Thymus (tissue), 11 donors: ENCODE measurements at regions not wholly inside any gene's neighbourhood (a gene's known extent, or its start where the extent isn't known, plus 50 kb on each side); places are given as distances from the start of the nearest gene placed in this dataset.

Experiments
- DNase-seq, 9 donors: peaks; one replicate each; pipeline ENCODE4 v3.0.0-alpha.2; 2013; ENCODE audit warnings: low spot score in 9 of 9, low read depth in 6 of 9, missing footprints in 1 of 9
- H3K27ac ChIP-seq, 2 donors: one replicate each; pipeline ENCODE4 v1.5.1; 2013; ENCODE audit warnings: control low read depth in 1 of 2, low read depth in 1 of 2, low read length in 1 of 2, mild to moderate bottlenecking in 1 of 2, moderate library complexity in 1 of 2
- H3K27me3 ChIP-seq, 2 donors: one replicate each; pipeline ENCODE4 v1.5.1; 2013; ENCODE audit warnings: low read length in 1 of 2; ENCODE audit not compliant: control insufficient read depth in 2 of 2, insufficient read depth in 1 of 2
- H3K36me3 ChIP-seq, 2 donors: one replicate each; pipeline ENCODE4 v1.5.1; 2013; ENCODE audit warnings: low read length in 1 of 2, mild to moderate bottlenecking in 1 of 2, moderate library complexity in 1 of 2; ENCODE audit not compliant: control insufficient read depth in 2 of 2, insufficient read depth in 2 of 2
- H3K4me1 ChIP-seq, 2 donors: one replicate each; pipeline ENCODE4 v1.5.1; 2013; ENCODE audit warnings: low read length in 2 of 2; ENCODE audit not compliant: control insufficient read depth in 2 of 2, insufficient read depth in 2 of 2
- H3K4me3 ChIP-seq, 2 donors: one replicate each; pipeline ENCODE4 v1.5.1; 2013; ENCODE audit warnings: low read length in 2 of 2, control low read depth in 1 of 2, mild to moderate bottlenecking in 1 of 2
- H3K9me3 ChIP-seq, 2 donors: one replicate each; pipeline ENCODE4 v1.5.1; 2013; ENCODE audit warnings: low read length in 1 of 2, mild to moderate bottlenecking in 1 of 2; ENCODE audit not compliant: control insufficient read depth in 2 of 2, insufficient read depth in 1 of 2
- WGBS: extraction: QIAGEN DNeasy Blood & Tissue Kit; methylation state at CpG from one replicate; pipeline ENCODE4 v1.1.7; 2013; 5-methylcytosine and 5-hydroxymethylcytosine counted together
- donor health status: healthy.

- peaks cover 0 to 3% of the 10 kb centered on the region in 2 donors for H3K9me3 ChIP-seq
- no peaks in the 10 kb centered on the region for H3K27me3 ChIP-seq
- WGBS, result 63% methylated on average over 7 of the region's 7 CpGs
- no peak overlapping the region for H3K4me3 ChIP-seq
- no peak for DNase-seq
- no peak overlapping the region for H3K27ac ChIP-seq
- no peaks in the 10 kb centered on the region for H3K4me1 ChIP-seq
- H3K36me3 ChIP-seq, result no peaks in the 10 kb centered on the region
Observed at GRCh38 chr21:28738882-28739281, 253.8 kb downstream of the LTN1 start.

- no peak overlapping the region for H3K4me3 ChIP-seq
- 87% methylated on average over 5 of the region's 5 CpGs for WGBS
- no peaks in the 10 kb centered on the region for H3K27me3 ChIP-seq
- H3K4me1 ChIP-seq, result no peaks in the 10 kb centered on the region
- H3K36me3 ChIP-seq, result no peaks in the 10 kb centered on the region
- DNase-seq, result no peak
- peaks cover 0 to 3% of the 10 kb centered on the region in 2 donors for H3K9me3 ChIP-seq
- H3K27ac ChIP-seq, result no peak overlapping the region
Observed at GRCh38 chr21:28738420-28738704, 254.3 kb downstream of the LTN1 start.

GRCh38 chr21:28737674-28738419 is 254.8 kb downstream of the LTN1 start:
- Histone ChIP-seq H3K4me1 (no peaks in the 10 kb centered on the region), H3K27me3 (no peaks in the 10 kb centered on the region), H3K4me3 (no peak overlapping the region), H3K27ac (no peak overlapping the region), H3K9me3 (peaks cover 0 to 3% of the 10 kb centered on the region in 2 donors), H3K36me3 (no peaks in the 10 kb centered on the region)
- DNase-seq, result no peak
- WGBS, result 89% methylated on average over 3 of the region's 3 CpGs

GRCh38 chr21:28734522-28735175 is 258.0 kb downstream of the LTN1 start:
- Histone ChIP-seq H3K36me3 (no peaks in the 10 kb centered on the region), H3K4me3 (no peak overlapping the region), H3K9me3 (peaks cover 0 to 3% of the 10 kb centered on the region in 2 donors), H3K27ac (no peak overlapping the region), H3K27me3 (no peaks in the 10 kb centered on the region), H3K4me1 (no peaks in the 10 kb centered on the region)
- DNase-seq, result no peak
- 94% methylated on average over 4 of the region's 4 CpGs for WGBS

GRCh38 chr21:28731700-28732321 is 260.9 kb downstream of the LTN1 start:
- WGBS, result 82% methylated on average over 6 of the region's 6 CpGs
- Histone ChIP-seq H3K9me3 (peaks cover 0 to 3% of the 10 kb centered on the region in 2 donors), H3K4me1 (no peaks in the 10 kb centered on the region), H3K4me3 (no peak overlapping the region), H3K27me3 (no peaks in the 10 kb centered on the region), H3K27ac (no peak overlapping the region), H3K36me3 (no peaks in the 10 kb centered on the region)
- no peak for DNase-seq

- 97% methylated on average over 6 of the region's 6 CpGs for WGBS
Observed at GRCh38 chr21:28729887-28730286, 262.8 kb downstream of the LTN1 start.

GRCh38 chr21:28727809-28728208 is 264.9 kb downstream of the LTN1 start:
- 92% methylated on average over 1 of the region's 1 CpG for WGBS
- Histone ChIP-seq H3K4me1 (no peaks in the 10 kb centered on the region), H3K27ac (no peak overlapping the region), H3K9me3 (no peaks in the 10 kb centered on the region), H3K36me3 (no peaks in the 10 kb centered on the region), H3K27me3 (no peaks in the 10 kb centered on the region), H3K4me3 (no peak overlapping the region)
- DNase-seq, result no peak

More at GRCh38 chr21:28729887-28730286, 262.8 kb downstream of the LTN1 start:
- Histone ChIP-seq H3K27me3 (no peaks in the 10 kb centered on the region), H3K27ac (no peak overlapping the region), H3K4me1 (no peaks in the 10 kb centered on the region), H3K9me3 (no peaks in the 10 kb centered on the region), H3K36me3 (no peaks in the 10 kb centered on the region), H3K4me3 (no peak overlapping the region)
- DNase-seq, result no peak

GRCh38 chr21:28725396-28725795 is 267.3 kb downstream of the LTN1 start:
- no peak for DNase-seq
- H3K4me1 ChIP-seq, result no peaks in the 10 kb centered on the region
- H3K36me3 ChIP-seq, result no peaks in the 10 kb centered on the region
- no peak overlapping the region for H3K4me3 ChIP-seq
- 98% methylated on average over 1 of the region's 1 CpG for WGBS
- H3K27ac ChIP-seq, result no peak overlapping the region
- H3K27me3 ChIP-seq, result no peaks in the 10 kb centered on the region
- no peaks in the 10 kb centered on the region for H3K9me3 ChIP-seq

- Histone ChIP-seq H3K9me3 (no peaks in the 10 kb centered on the region), H3K36me3 (no peaks in the 10 kb centered on the region), H3K27me3 (no peaks in the 10 kb centered on the region), H3K27ac (no peak overlapping the region), H3K4me1 (no peaks in the 10 kb centered on the region), H3K4me3 (no peak overlapping the region)
- no peak for DNase-seq
- WGBS, result 96% methylated on average over 5 of the region's 5 CpGs
Observed at GRCh38 chr21:28723646-28724045, 269.0 kb downstream of the LTN1 start.
